Hypothalamus (tissue), 51 donors: ENCODE measurements at regions not wholly inside any gene's neighbourhood (a gene's known extent, or its start where the extent isn't known, plus 50 kb on each side); places are given as distances from the start of the nearest gene placed in this dataset.
"Not testable (repeated sequence)": the region's sequence is repeated elsewhere in the genome, so short reads cannot be mapped to it uniquely, and the experiment has no call there.

Source experiments
- DNase-seq, 51 donors: peaks; one replicate each; lab custom pipeline; 2025; lab: John Stamatoyannopoulos, UW

- DNase-seq, result not testable (repeated sequence)
Measured at GRCh38 chr2:179385756-179386155, 121.1 kb upstream of the SESTD1 start.

- no peak for DNase-seq
Measured at GRCh38 chr2:179383975-179384374, 119.3 kb upstream of the SESTD1 start.

GRCh38 chr2:179377296-179377695 is 112.7 kb upstream of the SESTD1 start:
- no peak for DNase-seq

GRCh38 chr2:179376881-179377280 is 112.2 kb upstream of the SESTD1 start:
- no peak for DNase-seq

- DNase-seq, result no peak
Measured at GRCh38 chr2:179373816-179374215, 109.2 kb upstream of the SESTD1 start.

GRCh38 chr2:179365561-179365960 is 100.9 kb upstream of the SESTD1 start:
- not testable (repeated sequence) for DNase-seq

GRCh38 chr2:179355881-179356280 is 91.2 kb upstream of the SESTD1 start:
- no peak for DNase-seq

- no peak for DNase-seq
Measured at GRCh38 chr2:179354739-179355537, 90.3 kb upstream of the SESTD1 start.

GRCh38 chr2:179354296-179354695 is 89.7 kb upstream of the SESTD1 start:
- no peak for DNase-seq

GRCh38 chr2:179352181-179352580 is 87.5 kb upstream of the SESTD1 start:
- DNase-seq, result no peak

- DNase-seq, result no peak
Measured at GRCh38 chr2:179351057-179351456, 86.4 kb upstream of the SESTD1 start.

- no peak for DNase-seq
Measured at GRCh38 chr2:179349670-179350303, 85.2 kb upstream of the SESTD1 start.

- DNase-seq, result no peak
Measured at GRCh38 chr2:179348906-179349305, 84.3 kb upstream of the SESTD1 start.

- no peak for DNase-seq
Measured at GRCh38 chr2:179344970-179345369, 80.3 kb upstream of the SESTD1 start.

GRCh38 chr2:179344280-179344964 is 79.8 kb upstream of the SESTD1 start:
- no peak for DNase-seq

- DNase-seq, result no peak
Measured at GRCh38 chr2:179343945-179344279, 79.3 kb upstream of the SESTD1 start.

GRCh38 chr2:179341152-179341866 is 76.7 kb upstream of the SESTD1 start:
- DNase-seq, result peak in 2 of 51 donors; percentile 1 to 27

- DNase-seq, result peak in 2 of 51 donors; percentile 2 to 11
Measured at GRCh38 chr2:179340678-179341077, 76.0 kb upstream of the SESTD1 start.

GRCh38 chr2:179338681-179339080 is 74.0 kb upstream of the SESTD1 start:
- no peak for DNase-seq

GRCh38 chr2:179336782-179337534 is 72.3 kb upstream of the SESTD1 start:
- peak in 2 of 51 donors; percentile 1 to 4 for DNase-seq
